GM23338 (cell line): ENCODE measurements at regions not wholly inside any gene's neighbourhood (a gene's known extent, or its start where the extent isn't known, plus 50 kb on each side); places are given as distances from the start of the nearest gene placed in this dataset.

ENCODE experiments used
- CREB1 ChIP-seq: fragments of 250-450 bp; sonication (Bioruptor Pico); IDR thresholded peaks from 2 replicates; pipeline ENCODE4 v1.5.0; 2020; ENCODE audit warnings: low read depth, mild to moderate bottlenecking, moderate library complexity
- CTCF ChIP-seq, 2 experiments: fragments of 200-600 bp in 1 of 2; sonication (generic) in 1 of 2; conservative IDR thresholded peaks; 2 replicates each; pipeline versions ENCODE4 v1.5.1 to v1.6.1; 2016 to 2017; ENCODE audit warnings: antibody characterized with exemption in 2 of 2, low read depth in 2 of 2, mild to moderate bottlenecking in 2 of 2, moderate library complexity in 1 of 2
- EZH2 ChIP-seq: fragments of 200-600 bp; sonication (generic); IDR thresholded peaks from one replicate; pipeline ENCODE4 v1.8.0; 2017; ENCODE audit warnings: antibody characterized with exemption, mild to moderate bottlenecking, low read depth; ENCODE audit not compliant: unreplicated experiment
- NANOG ChIP-seq: IDR thresholded peaks from 2 replicates; pipeline ENCODE4 v1.6.1; 2016; ENCODE audit warnings: antibody characterized with exemption, borderline replicate concordance
- POLR2AphosphoS5 ChIP-seq: IDR thresholded peaks from 2 replicates; pipeline ENCODE4 v1.6.1; 2016; ENCODE audit warnings: antibody characterized with exemption, low read depth
- REST ChIP-seq: IDR thresholded peaks from one replicate; pipeline ENCODE4 v1.6.1; 2018; ENCODE audit warnings: antibody characterized with exemption; ENCODE audit not compliant: unreplicated experiment
- ZNF331 ChIP-seq: fragments of 250-450 bp; sonication (Bioruptor Pico); IDR thresholded peaks from 2 replicates; pipeline ENCODE4 v1.5.0; 2020; ENCODE audit warnings: low read depth, mild to moderate bottlenecking, moderate library complexity

DNA sequence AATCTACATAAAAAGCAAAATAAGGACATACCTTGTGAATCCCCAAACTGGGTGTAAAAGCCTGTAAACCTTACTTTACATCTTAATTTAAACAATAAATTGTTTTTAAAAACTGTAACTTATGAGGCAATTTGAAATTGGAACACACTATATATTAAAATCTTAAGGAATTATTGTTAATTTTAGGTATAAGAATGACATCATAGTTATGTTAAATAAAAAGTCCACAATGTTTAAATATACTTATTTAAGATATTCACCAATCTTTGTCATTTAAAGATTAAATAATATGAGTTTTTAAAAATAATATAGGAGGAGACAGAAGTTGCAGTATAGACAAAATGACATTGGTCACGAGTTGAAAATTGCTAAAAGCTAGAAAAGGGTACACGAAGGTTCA is 621.9 kb upstream of the POU3F2 start:
- TF ChIP-seq CTCF (conservative IDR thresholded peaks at IDR 0.05; ENCODE audit: low read depth in 2 of 2): no peak
- no peak for TF ChIP-seq REST
- TF ChIP-seq POLR2AphosphoS5: no peak
- TF ChIP-seq EZH2: no peak
- no peak for TF ChIP-seq CREB1
- no peak for TF ChIP-seq NANOG
- no peak for TF ChIP-seq ZNF331
